AG04450 (cell line): ENCODE measurements at regions not wholly inside any gene's neighbourhood (a gene's known extent, or its start where the extent isn't known, plus 50 kb on each side); places are given as distances from the start of the nearest gene placed in this dataset.

Experiments
- CTCF ChIA-PET: fragments of 300-600, 350-600 bp; formaldehyde crosslinking; extraction: SDS; loops from one replicate; lab custom pipeline; 2022; ENCODE audit warnings: antibody characterized with exemption, inconsistent platforms; lab: Charles Lee
- POLR2A ChIA-PET: fragments of 350-600 bp; formaldehyde crosslinking; extraction: SDS; loops from one replicate; lab custom pipeline; 2021; ENCODE audit warnings: antibody characterized with exemption, inconsistent platforms; lab: Yijun Ruan, JAX
- DNase-seq: peaks from one replicate; pipeline ENCODE4 v3.0.0-alpha.2; 2011; ENCODE audit warnings: low read depth, low spot score
- H3K27ac ChIP-seq: one replicate; pipeline ENCODE4 v1.5.1; 2012; ENCODE audit warnings: low read depth, low read length, control low read depth
- H3K27me3 ChIP-seq: one replicate; pipeline ENCODE4 v1.6.0; 2012; ENCODE audit warnings: low read length; ENCODE audit not compliant: control insufficient read depth, insufficient read depth
- H3K4me3 ChIP-seq: 2 replicates; pipeline ENCODE4 v1.5.1; 2011; ENCODE audit warnings: mild to moderate bottlenecking, low read depth, low read length, control low read depth
- H3K9me3 ChIP-seq: 2 replicates; pipeline ENCODE4 v1.5.1; 2012; ENCODE audit warnings: low read length; ENCODE audit not compliant: control insufficient read depth, insufficient read depth
- TF ChIP-seq, protein P1 (sequence below): IDR thresholded peaks from 2 replicates; pipeline ENCODE4 v1.5.1; 2011; ENCODE audit warnings: low read depth, low read length, control low read depth, inconsistent platforms

DNA sequence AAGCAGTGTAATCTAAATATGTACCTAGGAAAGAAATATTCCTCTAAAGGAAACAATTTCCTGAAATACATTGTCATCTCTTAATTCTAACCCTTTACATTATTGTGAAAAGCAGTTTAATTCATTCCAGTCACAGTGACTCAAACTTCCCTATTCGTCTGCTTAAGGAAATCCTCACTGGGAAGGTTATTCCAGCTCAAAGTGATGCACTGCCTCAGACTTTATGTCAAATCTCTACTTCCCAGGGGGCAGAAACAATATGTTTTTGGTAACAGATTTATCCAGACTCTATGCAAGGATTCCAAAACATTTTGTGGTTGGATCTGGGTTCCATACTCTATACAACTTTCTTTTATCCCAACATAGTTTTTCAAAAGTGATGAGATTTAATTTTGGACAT is 145.2 kb downstream of the NTMT2 start:
- TF ChIP-seq, protein P1, sequence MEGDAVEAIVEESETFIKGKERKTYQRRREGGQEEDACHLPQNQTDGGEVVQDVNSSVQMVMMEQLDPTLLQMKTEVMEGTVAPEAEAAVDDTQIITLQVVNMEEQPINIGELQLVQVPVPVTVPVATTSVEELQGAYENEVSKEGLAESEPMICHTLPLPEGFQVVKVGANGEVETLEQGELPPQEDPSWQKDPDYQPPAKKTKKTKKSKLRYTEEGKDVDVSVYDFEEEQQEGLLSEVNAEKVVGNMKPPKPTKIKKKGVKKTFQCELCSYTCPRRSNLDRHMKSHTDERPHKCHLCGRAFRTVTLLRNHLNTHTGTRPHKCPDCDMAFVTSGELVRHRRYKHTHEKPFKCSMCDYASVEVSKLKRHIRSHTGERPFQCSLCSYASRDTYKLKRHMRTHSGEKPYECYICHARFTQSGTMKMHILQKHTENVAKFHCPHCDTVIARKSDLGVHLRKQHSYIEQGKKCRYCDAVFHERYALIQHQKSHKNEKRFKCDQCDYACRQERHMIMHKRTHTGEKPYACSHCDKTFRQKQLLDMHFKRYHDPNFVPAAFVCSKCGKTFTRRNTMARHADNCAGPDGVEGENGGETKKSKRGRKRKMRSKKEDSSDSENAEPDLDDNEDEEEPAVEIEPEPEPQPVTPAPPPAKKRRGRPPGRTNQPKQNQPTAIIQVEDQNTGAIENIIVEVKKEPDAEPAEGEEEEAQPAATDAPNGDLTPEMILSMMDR, result no peak
- Histone ChIP-seq H3K9me3 (no peaks in the 10 kb centered on the region), H3K27ac (no peak overlapping the region), H3K4me3 (no peak overlapping the region), H3K27me3 (no peaks in the 10 kb centered on the region)
- no peak for DNase-seq
- POLR2A ChIA-PET, result no interaction called here
- CTCF ChIA-PET, result no interaction called here

DNA sequence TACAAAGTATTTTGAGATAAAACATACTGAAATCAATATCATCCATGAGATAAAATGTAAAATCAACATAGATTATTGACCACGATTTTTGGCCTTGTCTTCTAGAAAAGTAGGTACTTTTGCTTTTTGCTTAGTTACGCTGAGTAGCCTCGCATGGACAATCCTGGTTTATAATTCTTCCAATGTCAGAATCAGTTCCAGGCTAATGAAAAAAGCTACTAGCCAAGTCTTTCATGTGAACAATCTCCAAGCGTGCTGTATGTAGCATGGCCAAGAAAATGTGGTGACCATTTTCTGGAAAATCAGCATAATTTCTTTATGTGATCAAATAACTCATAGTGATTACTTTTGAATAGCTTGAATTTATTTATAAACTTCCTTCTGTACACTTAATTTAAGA is 145.8 kb downstream of the NTMT2 start:
- Histone ChIP-seq H3K27me3 (no peaks in the 10 kb centered on the region), H3K27ac (no peak overlapping the region), H3K4me3 (no peak overlapping the region), H3K9me3 (no peaks in the 10 kb centered on the region)
- CTCF ChIA-PET, result no interaction called here
- no peak for DNase-seq
- POLR2A ChIA-PET, result no interaction called here
- TF ChIP-seq, protein P1, result no peak

DNA sequence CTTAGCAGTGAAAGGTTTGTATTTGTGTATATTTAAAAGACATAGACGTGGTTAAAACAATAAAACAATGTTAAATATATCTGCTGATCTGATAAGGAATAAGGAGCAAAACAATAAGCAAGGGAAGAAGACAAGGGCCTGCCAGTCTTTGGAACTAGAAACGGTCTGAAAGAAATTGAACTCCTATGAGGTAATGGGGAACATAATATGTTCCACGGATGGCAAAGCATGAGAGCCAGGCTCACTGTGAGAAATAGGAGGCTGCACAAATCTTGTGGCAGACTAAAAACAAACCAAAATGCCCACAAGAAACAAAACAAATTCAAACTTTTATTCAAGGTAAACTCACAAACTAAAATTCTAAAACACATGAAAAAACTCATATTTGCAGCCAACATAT is 150.5 kb downstream of the NTMT2 start:
- no peak overlapping the region for H3K4me3 ChIP-seq
- DNase-seq, result no peak
- TF ChIP-seq, protein P1, result no peak
- no peaks in the 10 kb centered on the region for H3K27me3 ChIP-seq
- no peak overlapping the region for H3K27ac ChIP-seq
- CTCF ChIA-PET, result no interaction called here
- H3K9me3 ChIP-seq, result no peaks in the 10 kb centered on the region
- POLR2A ChIA-PET, result no interaction called here

DNA sequence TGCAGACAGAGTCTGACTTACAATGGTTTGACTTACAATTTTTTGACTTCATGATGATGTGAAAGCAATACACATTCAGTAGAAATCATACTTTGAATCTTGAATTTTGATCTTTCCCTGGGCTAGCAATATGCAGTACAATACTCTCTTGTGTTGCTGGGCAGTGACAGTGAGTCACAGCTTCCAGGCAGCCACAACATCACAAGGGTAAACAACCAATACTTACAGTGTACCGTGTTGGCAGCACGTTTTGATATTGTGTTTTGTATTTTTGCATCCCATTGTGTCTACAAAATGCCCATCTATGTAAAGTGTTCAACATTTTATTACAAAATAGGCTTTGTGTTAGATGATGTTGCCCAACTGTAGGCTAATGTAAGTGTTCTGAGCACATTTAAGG is 150.9 kb downstream of the NTMT2 start:
- ChIA-PET POLR2A (no interaction called here), CTCF (no interaction called here)
- H3K27ac ChIP-seq, result no peak overlapping the region
- no peak for DNase-seq
- H3K9me3 ChIP-seq, result no peaks in the 10 kb centered on the region
- TF ChIP-seq, protein P1, result no peak
- no peak overlapping the region for H3K4me3 ChIP-seq
- H3K27me3 ChIP-seq, result no peaks in the 10 kb centered on the region

DNA sequence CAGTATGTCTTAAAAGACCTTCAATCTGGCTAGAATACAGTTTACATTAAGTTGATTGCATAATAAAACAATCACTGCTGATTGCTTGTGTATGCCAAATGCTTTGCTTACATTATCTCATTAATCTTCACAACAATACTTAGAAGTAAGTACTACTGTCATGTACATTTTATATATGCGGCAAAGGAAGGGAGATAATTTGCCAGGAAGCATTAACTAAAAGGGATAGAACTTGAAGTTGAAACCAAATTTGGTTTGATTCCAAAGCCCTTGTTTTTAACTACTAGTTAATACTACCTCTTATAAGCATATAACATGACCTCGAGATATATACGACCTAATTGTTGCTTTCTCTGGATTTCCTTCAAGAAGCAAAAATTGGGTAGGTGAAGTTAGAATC is 155.8 kb downstream of the NTMT2 start:
- POLR2A ChIA-PET, result no interaction called here
- TF ChIP-seq, protein P1, result no peak

More for the DNA sequence above, 155.8 kb downstream of the NTMT2 start:
- no peaks in the 10 kb centered on the region for H3K9me3 ChIP-seq
- H3K4me3 ChIP-seq, result no peak overlapping the region
- H3K27ac ChIP-seq, result no peak overlapping the region
- DNase-seq, result no peak
- CTCF ChIA-PET, result no interaction called here
- H3K27me3 ChIP-seq, result no peaks in the 10 kb centered on the region
